Endothelial cell of umbilical vein (primary cell): ENCODE measurements at regions not wholly inside any gene's neighbourhood (a gene's known extent, or its start where the extent isn't known, plus 50 kb on each side); places are given as distances from the start of the nearest gene placed in this dataset.

Experiments used
- BruUV-seq: library from RNA; stranded (reverse); fragments of 400-500 nt; replicated peaks from 2 replicates; lab custom pipeline; 2021; lab: Mats Ljungman, UMichigan
- CTCF ChIA-PET: fragments of 300-600, 350-600 bp; sonication (Branson Sonifier 250); formaldehyde crosslinking; loops from one replicate; lab custom pipeline; 2021; ENCODE audit warnings: antibody characterized with exemption, inconsistent platforms; lab: Charles Lee
- POLR2A ChIA-PET: fragments of 300-600, 350-600 bp; sonication (Branson Sonifier 250); formaldehyde crosslinking; loops from one replicate; lab custom pipeline; 2021; ENCODE audit warnings: antibody characterized with exemption, inconsistent platforms; lab: Charles Lee
- DNase-seq: peaks from one replicate; pipeline ENCODE4 v3.0.0-alpha.2; 2011; ENCODE audit warnings: low read depth, low spot score
- FAIRE-seq: peaks from 2 replicates; lab custom pipeline; 2011; peaks lifted over from hg19 to GRCh38; lab: Jason Lieb, UNC
- H2AFZ ChIP-seq: 2 replicates; pipeline ENCODE4 v1.6.0; 2012; ENCODE audit warnings: low read depth, low read length, control low read depth, inconsistent platforms
- H3K27ac ChIP-seq: 2 replicates; pipeline ENCODE4 v1.5.1; 2011; ENCODE audit warnings: low read depth, mild to moderate bottlenecking, control low read depth, low read length, moderate library complexity; ENCODE audit not compliant: insufficient read depth
- H3K27me3 ChIP-seq, 2 experiments: 2 replicates each; pipeline versions ENCODE4 v1.6.0 to v1.6.1; 2011; ENCODE audit warnings: low read length in 2 of 2, mixed read lengths in 1 of 2; ENCODE audit not compliant: control insufficient read depth in 2 of 2, insufficient read depth in 2 of 2
- H3K36me3 ChIP-seq, 2 experiments: 2 replicates in 1 of 2; 3 replicates in 1 of 2; pipeline ENCODE4 v1.5.1; 2011; ENCODE audit warnings: low read length in 2 of 2, mild to moderate bottlenecking in 1 of 2, moderate library complexity in 1 of 2; ENCODE audit not compliant: control insufficient read depth in 2 of 2, insufficient read depth in 2 of 2; ENCODE audit errors: extremely low read depth in 1 of 2
- H3K4me1 ChIP-seq: 3 replicates; pipeline ENCODE4 v1.5.1; 2011; ENCODE audit warnings: mild to moderate bottlenecking, low read length; ENCODE audit not compliant: control insufficient read depth, insufficient read depth; ENCODE audit errors: extremely low read depth
- H3K4me2 ChIP-seq: 2 replicates; pipeline ENCODE4 v1.6.1; 2011; ENCODE audit warnings: low read length, control low read depth, mixed read lengths; ENCODE audit not compliant: insufficient read depth
- H3K4me3 ChIP-seq, 3 experiments: fragments of 200-600 bp in 1 of 3; sonication (generic), shearing (Covaris generic) in 1 of 3; replicated peaks in 1 of 3; 2 replicates each; pipeline ENCODE4 v1.5.1; 2011 to 2016; ENCODE audit warnings: control low read depth in 3 of 3, low read length in 3 of 3, mild to moderate bottlenecking in 2 of 3, inconsistent platforms in 1 of 3, low read depth in 1 of 3, moderate library complexity in 1 of 3; ENCODE audit not compliant: insufficient read depth in 1 of 3
- H3K79me2 ChIP-seq: 2 replicates; pipeline ENCODE4 v1.6.0; 2012; ENCODE audit warnings: low read length, inconsistent platforms; ENCODE audit not compliant: control insufficient read depth, insufficient read depth
- H3K9ac ChIP-seq: replicated peaks from 2 replicates; pipeline ENCODE3; 2011; ENCODE audit warnings: low read length, control low read depth; ENCODE audit not compliant: insufficient read depth; ENCODE audit errors: extremely low read depth
- H3K9me1 ChIP-seq: replicated peaks from 3 replicates; pipeline ENCODE4 v1.6.0; 2011; ENCODE audit warnings: mild to moderate bottlenecking, low read length; ENCODE audit not compliant: control insufficient read depth, insufficient read depth; ENCODE audit errors: extremely low read depth
- H3K9me3 ChIP-seq: replicated peaks from 2 replicates; pipeline ENCODE4 v1.5.1; 2012; ENCODE audit warnings: low read length, inconsistent platforms; ENCODE audit not compliant: control insufficient read depth, insufficient read depth
- H4K20me1 ChIP-seq: replicated peaks from 2 replicates; pipeline ENCODE3; 2011; ENCODE audit warnings: mild to moderate bottlenecking, low read length; ENCODE audit not compliant: control insufficient read depth, insufficient read depth; ENCODE audit errors: extremely low read depth
- EZH2 ChIP-seq: IDR thresholded peaks from 2 replicates; pipeline ENCODE4 v1.6.1; 2012; ENCODE audit warnings: borderline replicate concordance, low read depth, mild to moderate bottlenecking, moderate library complexity, low read length, inconsistent platforms; ENCODE audit not compliant: severe bottlenecking
- FOS ChIP-seq: IDR thresholded peaks from 2 replicates; pipeline ENCODE4 v1.6.1; 2011; ENCODE audit warnings: mild to moderate bottlenecking, low read length, moderate library complexity, borderline replicate concordance; ENCODE audit not compliant: insufficient read depth
- GATA2 ChIP-seq: IDR thresholded peaks from 2 replicates; pipeline ENCODE4 v1.7.0; 2011; ENCODE audit warnings: low read depth, mild to moderate bottlenecking, moderate library complexity, mixed read lengths, low read length; ENCODE audit not compliant: insufficient read length, insufficient read depth
- JUN ChIP-seq: IDR thresholded peaks from 2 replicates; pipeline ENCODE4 v1.6.1; 2011; ENCODE audit warnings: borderline replicate concordance, low read depth; ENCODE audit not compliant: insufficient read length, insufficient read depth
- MYC ChIP-seq: IDR thresholded peaks from one replicate; pipeline ENCODE4 v1.6.1; 2011; ENCODE audit warnings: mild to moderate bottlenecking, low read depth, low read length
- POLR2A ChIP-seq: IDR thresholded peaks from 2 replicates; pipeline ENCODE4 v1.6.1; 2012; ENCODE audit warnings: low read depth, mild to moderate bottlenecking, control low read depth, low read length
- POLR2AphosphoS5 ChIP-seq: IDR thresholded peaks from 2 replicates; pipeline ENCODE4 v1.6.1; 2012; ENCODE audit warnings: low read depth, mild to moderate bottlenecking, control low read depth, low read length, moderate library complexity; ENCODE audit not compliant: insufficient read depth
- dilution Hi-C: fragments of 300-500 bp; cut with MboI; formaldehyde crosslinking; loops from one replicate; pipeline ENCODE4 v1.15.0; 2019; ENCODE audit warnings: low sequenced_read_pairs; ENCODE audit not compliant: extremely low pct_ligation_motif_present
- intact Hi-C: fragments of 100-400 bp; cut with micrococcal nuclease; formaldehyde crosslinking; loops from one replicate; pipeline ENCODE4 v1.10.0; 2022
- TF ChIP-seq, protein P1 (sequence below): IDR thresholded peaks from 2 replicates; pipeline ENCODE4 v1.6.1; 2011; ENCODE audit not compliant: insufficient read depth, insufficient read length
- TF ChIP-seq, protein P2 (sequence below), 2 donors: IDR thresholded peaks; 1 replicate in 1 of 2; 2 replicates in 1 of 2; pipeline ENCODE4 v1.5.1; 2011; ENCODE audit warnings: low read length in 2 of 2, mild to moderate bottlenecking in 2 of 2, moderate library complexity in 2 of 2, control low read depth in 1 of 2, inconsistent platforms in 1 of 2, low read depth in 1 of 2; ENCODE audit not compliant: insufficient read depth in 1 of 2; ENCODE audit errors: extremely low read depth in 1 of 2

DNA sequence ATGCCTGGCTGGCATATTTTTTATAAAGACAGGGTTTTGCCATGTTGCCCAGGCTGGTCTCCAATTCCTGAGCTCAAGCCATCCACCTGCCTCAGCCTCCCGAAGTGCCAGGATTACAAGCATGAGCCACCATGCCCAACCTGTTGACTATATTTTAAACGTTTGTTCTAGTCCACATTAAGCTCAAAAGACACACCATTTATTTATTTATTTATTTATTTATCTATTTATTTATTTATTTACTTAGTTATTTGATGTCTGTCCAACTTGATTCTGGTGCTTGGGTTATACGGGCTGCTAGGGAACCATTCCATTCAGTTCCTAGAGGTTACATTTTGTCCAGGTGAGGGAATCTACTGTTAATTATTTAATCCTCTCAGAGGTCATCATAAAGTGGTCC lies 98.1 kb upstream of the ADGRL4 start:
- dilution Hi-C loops, result no loop called here
- no peak overlapping the region for H3K9ac ChIP-seq
- no TSS peak for BruUV-seq
- no peak overlapping the region for H2AFZ ChIP-seq
- H3K27me3 ChIP-seq, result no peaks in the 10 kb centered on the region
- H3K4me2 ChIP-seq, result no peak overlapping the region
- no peaks in the 10 kb centered on the region for H3K36me3 ChIP-seq
- no peaks in the 10 kb centered on the region for H3K4me1 ChIP-seq
- POLR2A ChIA-PET, result no interaction called here
- no peaks in the 10 kb centered on the region for H3K79me2 ChIP-seq
- no peak for FAIRE-seq
- intact Hi-C loops, result no loop called here
- no peak for TF ChIP-seq FOS
- no peak for TF ChIP-seq EZH2
- TF ChIP-seq MYC, result no peak
- no peak for TF ChIP-seq POLR2AphosphoS5
- TF ChIP-seq, protein P1, sequence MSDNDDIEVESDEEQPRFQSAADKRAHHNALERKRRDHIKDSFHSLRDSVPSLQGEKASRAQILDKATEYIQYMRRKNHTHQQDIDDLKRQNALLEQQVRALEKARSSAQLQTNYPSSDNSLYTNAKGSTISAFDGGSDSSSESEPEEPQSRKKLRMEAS, result no peak
- no peak for TF ChIP-seq GATA2
- TF ChIP-seq, protein P2, sequence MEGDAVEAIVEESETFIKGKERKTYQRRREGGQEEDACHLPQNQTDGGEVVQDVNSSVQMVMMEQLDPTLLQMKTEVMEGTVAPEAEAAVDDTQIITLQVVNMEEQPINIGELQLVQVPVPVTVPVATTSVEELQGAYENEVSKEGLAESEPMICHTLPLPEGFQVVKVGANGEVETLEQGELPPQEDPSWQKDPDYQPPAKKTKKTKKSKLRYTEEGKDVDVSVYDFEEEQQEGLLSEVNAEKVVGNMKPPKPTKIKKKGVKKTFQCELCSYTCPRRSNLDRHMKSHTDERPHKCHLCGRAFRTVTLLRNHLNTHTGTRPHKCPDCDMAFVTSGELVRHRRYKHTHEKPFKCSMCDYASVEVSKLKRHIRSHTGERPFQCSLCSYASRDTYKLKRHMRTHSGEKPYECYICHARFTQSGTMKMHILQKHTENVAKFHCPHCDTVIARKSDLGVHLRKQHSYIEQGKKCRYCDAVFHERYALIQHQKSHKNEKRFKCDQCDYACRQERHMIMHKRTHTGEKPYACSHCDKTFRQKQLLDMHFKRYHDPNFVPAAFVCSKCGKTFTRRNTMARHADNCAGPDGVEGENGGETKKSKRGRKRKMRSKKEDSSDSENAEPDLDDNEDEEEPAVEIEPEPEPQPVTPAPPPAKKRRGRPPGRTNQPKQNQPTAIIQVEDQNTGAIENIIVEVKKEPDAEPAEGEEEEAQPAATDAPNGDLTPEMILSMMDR (IDR thresholded peaks at IDR 0.05; ENCODE audit: extremely low read depth in 1 of 2, insufficient read depth in 1 of 2, low read depth in 1 of 2, low read length in 2 of 2), result no peak
- no peak for TF ChIP-seq JUN
- TF ChIP-seq POLR2A, result no peak
- no peak overlapping the region for H3K4me3 ChIP-seq
- H4K20me1 ChIP-seq, result no peaks in the 10 kb centered on the region
- DNase-seq, result no peak
- H3K27ac ChIP-seq, result no peak overlapping the region
- no peaks in the 10 kb centered on the region for H3K9me1 ChIP-seq
- H3K9me3 ChIP-seq, result no peaks in the 10 kb centered on the region
- CTCF ChIA-PET, result interaction anchor here (1.0 to 1.5 kb wide), 3 partner anchors 10 to 30 kb away, joined by 3 to 4 read pairs (median 3); no protein-coding TSS in a partner anchor
